Ishikawa (cell line): ENCODE measurements at regions not wholly inside any gene's neighbourhood (a gene's known extent, or its start where the extent isn't known, plus 50 kb on each side); places are given as distances from the start of the nearest gene placed in this dataset.

Experiments
- CEBPB ChIP-seq: IDR thresholded peaks from 2 replicates; pipeline ENCODE4 v1.6.1; 2012
- EP300 ChIP-seq: IDR thresholded peaks from 2 replicates; pipeline ENCODE4 v1.6.1; 2012; ENCODE audit warnings: borderline replicate concordance
- MAX ChIP-seq: IDR thresholded peaks from 2 replicates; pipeline ENCODE4 v1.6.1; 2012
- NFIC ChIP-seq: IDR thresholded peaks from 2 replicates; pipeline ENCODE4 v1.6.1; 2012
- RAD21 ChIP-seq: IDR thresholded peaks from 2 replicates; pipeline ENCODE4 v1.6.1; 2012; ENCODE audit warnings: low read depth
- REST ChIP-seq: IDR thresholded peaks from 2 replicates; pipeline ENCODE4 v1.6.1; 2012; ENCODE audit warnings: low read depth, mild to moderate bottlenecking
- TAF1 ChIP-seq: IDR thresholded peaks from 2 replicates; pipeline ENCODE4 v1.6.1; 2012; ENCODE audit warnings: low read depth, mild to moderate bottlenecking
- TCF12 ChIP-seq: IDR thresholded peaks from 2 replicates; pipeline ENCODE4 v1.6.1; 2012; ENCODE audit warnings: low read depth
- TEAD4 ChIP-seq: IDR thresholded peaks from 2 replicates; pipeline ENCODE4 v1.6.1; 2012
- USF1 ChIP-seq: IDR thresholded peaks from 2 replicates; pipeline ENCODE4 v1.6.1; 2012
- YY1 ChIP-seq: IDR thresholded peaks from 2 replicates; pipeline ENCODE4 v1.6.1; 2012; ENCODE audit warnings: low read depth
- ZBTB7A ChIP-seq: IDR thresholded peaks from 2 replicates; pipeline ENCODE4 v1.6.1; 2012; ENCODE audit warnings: low read depth

DNA sequence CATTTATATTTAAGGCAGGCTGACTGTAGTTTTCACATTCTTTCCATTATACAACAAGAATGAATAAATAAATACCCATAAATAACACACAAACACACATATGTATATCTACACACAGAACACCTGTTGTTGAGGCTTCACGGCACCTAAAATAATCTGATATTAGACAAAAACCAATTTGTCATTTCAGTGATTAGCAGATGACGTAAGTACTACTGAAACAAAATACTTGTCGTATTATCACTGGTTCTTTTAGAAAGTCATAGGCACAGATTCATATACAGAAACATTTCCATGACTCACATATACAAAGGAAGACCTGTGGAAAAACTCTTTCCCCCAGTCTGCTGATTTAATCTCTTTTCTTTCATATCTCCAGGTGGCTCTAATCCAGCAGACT is 1113.4 kb upstream of the FANCL start:
- TF ChIP-seq TEAD4 = no peak
- no peak for TF ChIP-seq TAF1
- TF ChIP-seq TCF12 = no peak
- no peak for TF ChIP-seq EP300
- TF ChIP-seq YY1 = no peak
- TF ChIP-seq RAD21 = no peak
- no peak for TF ChIP-seq ZBTB7A
- no peak for TF ChIP-seq CEBPB
- no peak for TF ChIP-seq MAX
- TF ChIP-seq NFIC = no peak
- TF ChIP-seq REST = no peak
- no peak for TF ChIP-seq USF1
